Adrenal gland (tissue), 9 donors: ENCODE measurements at regions not wholly inside any gene's neighbourhood (a gene's known extent, or its start where the extent isn't known, plus 50 kb on each side); places are given as distances from the start of the nearest gene placed in this dataset.

ENCODE experiments used
- DNase-seq, 7 donors: peaks; one replicate each; pipeline ENCODE4 v3.0.0-alpha.2; 2019 to 2020
- H3K27ac ChIP-seq, 5 donors: fragments of 200-600 bp; sonication (generic) in 4 of 5; 1 replicate in 3 of 5; 2 replicates in 2 of 5; pipeline versions ENCODE4 v1.5.1 to v1.8.0; 2016 to 2020; ENCODE audit warnings: mild to moderate bottlenecking in 1 of 5
- H3K27me3 ChIP-seq: fragments of 200-600 bp; 2 replicates; pipeline ENCODE4 v1.8.0; 2021
- H3K36me3 ChIP-seq, 2 donors: fragments of 200-600 bp; replicated peaks in 1 of 2; 1 replicate in 1 of 2; 2 replicates in 1 of 2; pipeline versions ENCODE4 v1.5.1 to v1.8.0; 2018 to 2022
- H3K4me1 ChIP-seq, 2 donors: fragments of 200-600 bp; replicated peaks in 1 of 2; 1 replicate in 1 of 2; 2 replicates in 1 of 2; pipeline versions ENCODE4 v1.5.1 to v1.8.0; 2018 to 2021
- H3K4me3 ChIP-seq, 4 donors: fragments of 200-600 bp; sonication (generic) in 3 of 4; one replicate each; pipeline ENCODE4 v1.5.1; 2016 to 2018
- H3K9me3 ChIP-seq, 3 donors: fragments of 200-600 bp; sonication (generic) in 1 of 3; replicated peaks in 1 of 3; 1 replicate in 2 of 3; 2 replicates in 1 of 3; pipeline versions ENCODE4 v1.5.1 to v1.8.0; 2016 to 2021
- CTCF ChIP-seq, 6 experiments: fragments of 450-650 bp in 4 of 6; fragments of 200-600 bp in 2 of 6; sonication (generic) in 1 of 6; IDR thresholded peaks; 1 replicate in 5 of 6; 2 replicates in 1 of 6; pipeline versions ENCODE4 v1.5.1 to v1.8.0; 2016 to 2021; ENCODE audit warnings: antibody characterized with exemption in 6 of 6, mild to moderate bottlenecking in 2 of 6, moderate library complexity in 1 of 6
- POLR2A ChIP-seq, 2 donors: fragments of 450-650 bp; IDR thresholded peaks; one replicate each; pipeline ENCODE4 v1.6.1; 2017; ENCODE audit warnings: antibody characterized with exemption in 2 of 2, mild to moderate bottlenecking in 2 of 2, moderate library complexity in 1 of 2
- WGBS, 4 donors: extraction: QIAGEN DNeasy Blood & Tissue Kit in 2 of 4; methylation state at CpG; one replicate each; pipeline versions ENCODE4 v1.1.5 to v1.1.7; 2013 to 2017; 5-methylcytosine and 5-hydroxymethylcytosine counted together
- intact Hi-C, 2 donors: fragments of 100-400 bp; cut with DNase I; formaldehyde crosslinking; loops; one replicate each; pipeline versions ENCODE4 v1.14.1 to v1.15.0; 2022 to 2023
- donor health status: healthy with polysubstance abuse.
- donor health status: Bipolar disorder and iron deficiency.
- donor health status: DM: yes; HTN: yes; CAD: no.
- donor health status: DM: no; HTN: no; CAD: no.
- donor health status: DM: no; HTN: no; CAD: no.

GRCh38 chr10:130810856-130811255, 500.7 kb downstream of the TCERG1L start:
- no peaks in the 10 kb centered on the region for H3K27me3 ChIP-seq

GRCh38 chr10:130812381-130813148, 499.0 kb downstream of the TCERG1L start:
- Histone ChIP-seq H3K9me3 (no peaks in the 10 kb centered on the region), H3K36me3 (no peaks in the 10 kb centered on the region), H3K27ac (no peak overlapping the region), H3K4me1 (no peaks in the 10 kb centered on the region), H3K4me3 (no peak overlapping the region), H3K27me3 (no peaks in the 10 kb centered on the region)
- intact Hi-C loops: no loop called here
- peak in 1 of 7 donors; percentile 34 for DNase-seq
- TF ChIP-seq POLR2A (IDR thresholded peaks at IDR 0.05): no peak
- no peak for TF ChIP-seq CTCF (IDR thresholded peaks at IDR 0.05)
- 83 to 90% (median 86%) methylated on average over 14 of the region's 14 CpGs for WGBS, 4 donors

More at GRCh38 chr10:130810856-130811255, 500.7 kb downstream of the TCERG1L start:
- Histone ChIP-seq H3K4me1 (no peaks in the 10 kb centered on the region), H3K4me3 (no peak overlapping the region), H3K27ac (no peak overlapping the region), H3K9me3 (no peaks in the 10 kb centered on the region), H3K36me3 (no peaks in the 10 kb centered on the region)
- TF ChIP-seq POLR2A (IDR thresholded peaks at IDR 0.05) (no peak), CTCF (IDR thresholded peaks at IDR 0.05) (no peak)
- 87 to 88% (median 87%) methylated on average over 11 to 14 of the region's 14 CpGs for WGBS, 4 donors
- intact Hi-C loops: no loop called here
- no peak for DNase-seq

- H3K4me3 ChIP-seq: no peak overlapping the region
- no peaks in the 10 kb centered on the region for H3K9me3 ChIP-seq
- H3K27me3 ChIP-seq: no peaks in the 10 kb centered on the region
- intact Hi-C loops: no loop called here
- H3K36me3 ChIP-seq: no peaks in the 10 kb centered on the region
- TF ChIP-seq POLR2A (IDR thresholded peaks at IDR 0.05) (no peak), CTCF (IDR thresholded peaks at IDR 0.05) (no peak)
- 67 to 86% (median 79%) methylated on average over 6 to 7 of the region's 7 CpGs for WGBS, 4 donors
- no peaks in the 10 kb centered on the region for H3K4me1 ChIP-seq
- no peak overlapping the region for H3K27ac ChIP-seq
- DNase-seq: no peak
Measured at GRCh38 chr10:130814610-130815009, 496.9 kb downstream of the TCERG1L start.

GRCh38 chr10:130816116-130816901, 495.2 kb downstream of the TCERG1L start:
- Histone ChIP-seq H3K27me3 (no peaks in the 10 kb centered on the region), H3K27ac (no peak overlapping the region), H3K9me3 (no peaks in the 10 kb centered on the region), H3K4me3 (no peak overlapping the region), H3K36me3 (no peaks in the 10 kb centered on the region), H3K4me1 (no peaks in the 10 kb centered on the region)
- TF ChIP-seq CTCF (IDR thresholded peaks at IDR 0.05): no peak
- no peak for TF ChIP-seq POLR2A (IDR thresholded peaks at IDR 0.05)
- intact Hi-C loops: no loop called here
- DNase-seq: no peak
- WGBS, 4 donors: 68 to 81% (median 77%) methylated on average over 11 to 23 of the region's 23 CpGs
